H9 (cell line): ENCODE measurements at regions not wholly inside any gene's neighbourhood (a gene's known extent, or its start where the extent isn't known, plus 50 kb on each side); places are given as distances from the start of the nearest gene placed in this dataset.

Experiments used
- DNase-seq: peaks from one replicate; pipeline ENCODE4 v3.0.0-alpha.2; 2017
- H2AFZ ChIP-seq: one replicate; pipeline ENCODE4 v1.6.1; 2013; ENCODE audit warnings: mild to moderate bottlenecking, low read length, control low read depth, moderate library complexity
- H2AK5ac ChIP-seq: 2 replicates; pipeline ENCODE4 v1.6.1; 2013; ENCODE audit warnings: low read length, control low read depth, mixed read lengths; ENCODE audit not compliant: insufficient read length
- H2BK120ac ChIP-seq: one replicate; pipeline ENCODE4 v1.6.1; 2013; ENCODE audit warnings: low read depth, mild to moderate bottlenecking, low read length, control low read depth, inconsistent platforms; ENCODE audit not compliant: poor library complexity, severe bottlenecking
- H2BK12ac ChIP-seq: 2 replicates; pipeline ENCODE4 v1.6.1; 2013; ENCODE audit warnings: low read length, control low read depth, mixed read lengths, low read depth; ENCODE audit not compliant: insufficient read length
- H2BK15ac ChIP-seq: 2 replicates; pipeline ENCODE4 v1.6.1; 2013; ENCODE audit warnings: low read depth, low read length, control low read depth
- H2BK20ac ChIP-seq: one replicate; pipeline ENCODE4 v1.6.1; 2013; ENCODE audit warnings: low read depth, mild to moderate bottlenecking, low read length, control low read depth, inconsistent platforms; ENCODE audit not compliant: poor library complexity, severe bottlenecking
- H2BK5ac ChIP-seq: 2 replicates; pipeline ENCODE4 v1.6.1; 2013; ENCODE audit warnings: low read length, control low read depth, mixed read lengths; ENCODE audit not compliant: insufficient read length
- H3K14ac ChIP-seq: 2 replicates; pipeline ENCODE4 v1.6.1; 2013; ENCODE audit warnings: low read length, control low read depth; ENCODE audit not compliant: insufficient read depth
- H3K18ac ChIP-seq: 2 replicates; pipeline ENCODE4 v1.6.1; 2013; ENCODE audit warnings: low read depth, mild to moderate bottlenecking, mixed read lengths, low read length, control low read depth; ENCODE audit not compliant: insufficient read length
- H3K23ac ChIP-seq: 2 replicates; pipeline ENCODE4 v1.6.1; 2013; ENCODE audit warnings: low read length, control low read depth, mixed read lengths, low read depth; ENCODE audit not compliant: insufficient read length
- H3K23me2 ChIP-seq: 2 replicates; pipeline ENCODE4 v1.6.1; 2013; ENCODE audit warnings: low read depth, mild to moderate bottlenecking, mixed read lengths, low read length, control low read depth; ENCODE audit not compliant: insufficient read length, poor library complexity, severe bottlenecking
- H3K27ac ChIP-seq: 2 replicates; pipeline ENCODE4 v1.5.1; 2013; ENCODE audit warnings: low read length, control low read depth, mixed read lengths, low read depth; ENCODE audit not compliant: insufficient read length
- H3K27me3 ChIP-seq: 2 replicates; pipeline ENCODE4 v1.6.1; 2013; ENCODE audit warnings: low read length, control low read depth, inconsistent platforms; ENCODE audit not compliant: insufficient read depth
- H3K4ac ChIP-seq: 2 replicates; pipeline ENCODE4 v1.6.1; 2013; ENCODE audit warnings: low read depth, mild to moderate bottlenecking, control low read depth, inconsistent platforms, low read length, moderate library complexity
- H3K4me1 ChIP-seq: 2 replicates; pipeline ENCODE4 v1.6.1; 2013; ENCODE audit warnings: low read length, control low read depth, inconsistent platforms; ENCODE audit not compliant: insufficient read depth
- H3K4me2 ChIP-seq: 2 replicates; pipeline ENCODE4 v1.6.1; 2013; ENCODE audit warnings: low read length, control low read depth, mixed read lengths; ENCODE audit not compliant: insufficient read length, insufficient read depth
- H3K56ac ChIP-seq: 2 replicates; pipeline ENCODE4 v1.6.1; 2013; ENCODE audit warnings: low read depth, mild to moderate bottlenecking, mixed read lengths, low read length, control low read depth; ENCODE audit not compliant: insufficient read length
- H3K79me1 ChIP-seq: 2 replicates; pipeline ENCODE4 v1.6.1; 2013; ENCODE audit warnings: low read depth, mild to moderate bottlenecking, moderate library complexity, low read length, control low read depth, inconsistent platforms; ENCODE audit not compliant: insufficient read depth, poor library complexity, severe bottlenecking
- H3K79me2 ChIP-seq: 2 replicates; pipeline ENCODE4 v1.6.1; 2013; ENCODE audit warnings: low read length, control low read depth, inconsistent platforms; ENCODE audit not compliant: insufficient read depth
- H3K9ac ChIP-seq: 2 replicates; pipeline ENCODE4 v1.6.1; 2013; ENCODE audit warnings: low read length, control low read depth, mixed read lengths; ENCODE audit not compliant: insufficient read length; ENCODE audit errors: extremely low read depth
- H3K9me3 ChIP-seq: one replicate; pipeline ENCODE4 v1.6.1; 2013; ENCODE audit warnings: low read depth, low read length, inconsistent platforms; ENCODE audit not compliant: control insufficient read depth
- H3T11ph ChIP-seq: one replicate; pipeline ENCODE4 v1.6.1; 2013; ENCODE audit warnings: mild to moderate bottlenecking, low read length, control low read depth, inconsistent platforms
- H4K20me1 ChIP-seq: one replicate; pipeline ENCODE4 v1.6.1; 2013; ENCODE audit not compliant: control insufficient read depth, insufficient read length, insufficient read depth
- H4K5ac ChIP-seq: 2 replicates; pipeline ENCODE4 v1.6.1; 2013; ENCODE audit warnings: low read depth, mild to moderate bottlenecking, mixed read lengths, low read length, control low read depth; ENCODE audit not compliant: insufficient read length
- H4K8ac ChIP-seq: replicated peaks from 2 replicates; pipeline ENCODE4 v1.6.1; 2013; ENCODE audit warnings: low read length, control low read depth, mixed read lengths, low read depth; ENCODE audit not compliant: insufficient read length
- H4K91ac ChIP-seq: 2 replicates; pipeline ENCODE4 v1.6.1; 2013; ENCODE audit warnings: low read depth, mild to moderate bottlenecking, moderate library complexity, mixed read lengths, low read length, control low read depth; ENCODE audit not compliant: insufficient read length
- H3K27ac Mint-ChIP-seq, 3 experiments: 2 replicates in 2 of 3; 3 replicates in 1 of 3; pipeline ENCODE4 v1.8.0; 2020 to 2021; ENCODE audit warnings: mixed read lengths in 3 of 3, mild to moderate bottlenecking in 1 of 3, moderate library complexity in 1 of 3
- H3K27me3 Mint-ChIP-seq: 2 replicates; pipeline ENCODE4 v1.8.0; 2021; ENCODE audit warnings: low read depth, mild to moderate bottlenecking, moderate library complexity, mixed read lengths
- H3K36me3 Mint-ChIP-seq, 3 experiments: 2 replicates in 2 of 3; 3 replicates in 1 of 3; pipeline ENCODE4 v1.8.0; 2020 to 2021; ENCODE audit warnings: low read depth in 3 of 3, mixed read lengths in 3 of 3; ENCODE audit not compliant: insufficient read depth in 1 of 3
- H3K4me1 Mint-ChIP-seq, 2 experiments: 2 replicates each; pipeline ENCODE4 v1.8.0; 2020; ENCODE audit warnings: mixed read lengths in 2 of 2
- H3K4me3 Mint-ChIP-seq, 2 experiments: 2 replicates in 1 of 2; 3 replicates in 1 of 2; pipeline ENCODE4 v1.8.0; 2020 to 2021; ENCODE audit warnings: mild to moderate bottlenecking in 2 of 2, mixed read lengths in 2 of 2, moderate library complexity in 1 of 2
- H3K9me3 Mint-ChIP-seq, 2 experiments: 2 replicates in 1 of 2; 3 replicates in 1 of 2; pipeline ENCODE4 v1.8.0; 2020; ENCODE audit warnings: mild to moderate bottlenecking in 2 of 2, mixed read lengths in 2 of 2, moderate library complexity in 1 of 2
- CTCF ChIP-seq: fragments of 200-600 bp; sonication (generic); conservative IDR thresholded peaks from 3 replicates; pipeline ENCODE4 v1.8.0; 2021; ENCODE audit warnings: antibody characterized with exemption, mild to moderate bottlenecking
- WGBS: extraction: QIAGEN DNeasy Blood & Tissue Kit; methylation state at CpG from one replicate; pipeline ENCODE4 v1.1.7; 2013; ENCODE audit warnings: missing lambda C conversion rate, low lambda C conversion rate, mixed read lengths; ENCODE audit not compliant: insufficient read length; ENCODE audit errors: extremely low coverage; 5-methylcytosine and 5-hydroxymethylcytosine counted together

- no peak overlapping the region for H3K27ac Mint-ChIP-seq
Measured at GRCh38 chr2:83471655-83472054, 987.4 kb downstream of the SUCLG1 start.

More at GRCh38 chr2:83471655-83472054, 987.4 kb downstream of the SUCLG1 start:
- H3K4me1 ChIP-seq = no peaks in the 10 kb centered on the region
- no peak overlapping the region for H4K91ac ChIP-seq
- no peak overlapping the region for H3K4me2 ChIP-seq
- H3T11ph ChIP-seq = no peak overlapping the region
- no CpG with 5 or more reads among the region's 1 CpG for WGBS
- no peaks in the 10 kb centered on the region for H3K23me2 ChIP-seq
- H2BK12ac ChIP-seq = no peak overlapping the region
- no peak overlapping the region for H2BK15ac ChIP-seq
- no peak overlapping the region for H3K18ac ChIP-seq
- H3K4me3 Mint-ChIP-seq = no peak overlapping the region
- H3K36me3 Mint-ChIP-seq = no peaks in the 10 kb centered on the region
- no peak overlapping the region for H2BK5ac ChIP-seq
- peaks cover 3% of the 10 kb centered on the region in 2 experiments; a peak in 2 of 4 replicates for H3K4me1 Mint-ChIP-seq
- no peak overlapping the region for H2AFZ ChIP-seq
- H3K14ac ChIP-seq = no peak overlapping the region
- H3K23ac ChIP-seq = no peak overlapping the region
- no peaks in the 10 kb centered on the region for H3K27me3 Mint-ChIP-seq
- no peak overlapping the region for H2AK5ac ChIP-seq
- no peak overlapping the region for H2BK120ac ChIP-seq
- H4K5ac ChIP-seq = no peak overlapping the region
- no peak overlapping the region for H3K4ac ChIP-seq
- H3K27me3 ChIP-seq = no peaks in the 10 kb centered on the region
- H3K79me1 ChIP-seq = no peaks in the 10 kb centered on the region
- no peaks in the 10 kb centered on the region for H3K9me3 ChIP-seq
- H3K56ac ChIP-seq = no peak overlapping the region
- H3K27ac ChIP-seq = no peak overlapping the region
- H3K9me3 Mint-ChIP-seq = no peaks in the 10 kb centered on the region
- H4K8ac ChIP-seq = no peak overlapping the region
- H3K79me2 ChIP-seq = no peaks in the 10 kb centered on the region
- no peak for DNase-seq
- H2BK20ac ChIP-seq = no peak overlapping the region
- no peak overlapping the region for H3K9ac ChIP-seq
- no peak for TF ChIP-seq CTCF
- H4K20me1 ChIP-seq = no peaks in the 10 kb centered on the region
